ENCODE measurements at regions not wholly inside any gene's neighbourhood (a gene's known extent, or its start where the extent isn't known, plus 50 kb on each side); places are given as distances from the start of the nearest gene placed in this dataset.

- no peak for DNase-seq (ENCODE audit: low read depth)
These were observed 201.0 kb upstream of the ZNF536 start for GRCh38 chr19:30171138-30171635.

- no peak for DNase-seq (ENCODE audit: low read depth)
These were observed 200.2 kb upstream of the ZNF536 start for GRCh38 chr19:30171795-30172612.

- DNase-seq (ENCODE audit: low read depth), result no peak
These were observed 199.5 kb upstream of the ZNF536 start for GRCh38 chr19:30172613-30173242.

- no peak for DNase-seq (ENCODE audit: low read depth)
These were observed 198.4 kb upstream of the ZNF536 start for GRCh38 chr19:30173593-30174356.

GRCh38 chr19:30174357-30174645 is 197.9 kb upstream of the ZNF536 start:
- DNase-seq (ENCODE audit: low read depth), result no peak

GRCh38 chr19:30174791-30175190 is 197.4 kb upstream of the ZNF536 start:
- no peak for DNase-seq (ENCODE audit: low read depth)

- DNase-seq (ENCODE audit: low read depth), result no peak
These were observed 196.2 kb upstream of the ZNF536 start for GRCh38 chr19:30175987-30176386.

- DNase-seq (ENCODE audit: low read depth), result no peak
These were observed 193.3 kb upstream of the ZNF536 start for GRCh38 chr19:30178721-30179402.

GRCh38 chr19:30180691-30181090 is 191.5 kb upstream of the ZNF536 start:
- no peak for DNase-seq (ENCODE audit: low read depth)

- DNase-seq (ENCODE audit: low read depth), result no peak
These were observed 188.2 kb upstream of the ZNF536 start for GRCh38 chr19:30183807-30184490.

- DNase-seq (ENCODE audit: low read depth), result no peak
These were observed 170.1 kb upstream of the ZNF536 start for GRCh38 chr19:30202060-30202600.

- DNase-seq (ENCODE audit: low read depth), result no peak
These were observed 167.5 kb upstream of the ZNF536 start for GRCh38 chr19:30204721-30205120.

GRCh38 chr19:30206187-30206586 is 166.0 kb upstream of the ZNF536 start:
- no peak for DNase-seq (ENCODE audit: low read depth)

GRCh38 chr19:30207357-30207756 is 164.8 kb upstream of the ZNF536 start:
- DNase-seq (ENCODE audit: low read depth), result no peak

GRCh38 chr19:30208436-30209060 is 163.6 kb upstream of the ZNF536 start:
- no peak for DNase-seq (ENCODE audit: low read depth)

- DNase-seq (ENCODE audit: low read depth), result no peak
These were observed 162.3 kb upstream of the ZNF536 start for GRCh38 chr19:30209617-30210600.

GRCh38 chr19:30212574-30212973 is 159.6 kb upstream of the ZNF536 start:
- no peak for DNase-seq (ENCODE audit: low read depth)

- DNase-seq (ENCODE audit: low read depth), result peak; percentile 50
These were observed 157.5 kb upstream of the ZNF536 start for GRCh38 chr19:30214651-30215051.

GRCh38 chr19:30215248-30215647 is 156.9 kb upstream of the ZNF536 start:
- no peak for DNase-seq (ENCODE audit: low read depth)

GRCh38 chr19:30216453-30216852 is 155.7 kb upstream of the ZNF536 start:
- no peak for DNase-seq (ENCODE audit: low read depth)
